ENCODE measurements at regions not wholly inside any gene's neighbourhood (a gene's known extent, or its start where the extent isn't known, plus 50 kb on each side); places are given as distances from the start of the nearest gene placed in this dataset.

- no peak overlapping the region for H3K9ac ChIP-seq (ENCODE audit: low read length)
- no peaks in the 10 kb centered on the region for H4K20me1 ChIP-seq (ENCODE audit: low read depth, low read length)
- no peak overlapping the region for H3K4me2 ChIP-seq (ENCODE audit: low read depth, low read length, poor library complexity, severe bottlenecking)
- no peaks in the 10 kb centered on the region for H3K9me2 ChIP-seq (replicated peaks; ENCODE audit: insufficient read depth, low read length)
- H3F3A ChIP-seq (ENCODE audit: insufficient read depth) = no peaks in the 10 kb centered on the region
- H3K27me3 ChIP-seq (ENCODE audit: low read length) = 0 out of 2 replicates have a peak, but pooled peaks cover 5% of the 10 kb centered on the region
- H3K36me3 ChIP-seq (ENCODE audit: low read length) = no peaks in the 10 kb centered on the region
- TF ChIP-seq, protein P1, sequence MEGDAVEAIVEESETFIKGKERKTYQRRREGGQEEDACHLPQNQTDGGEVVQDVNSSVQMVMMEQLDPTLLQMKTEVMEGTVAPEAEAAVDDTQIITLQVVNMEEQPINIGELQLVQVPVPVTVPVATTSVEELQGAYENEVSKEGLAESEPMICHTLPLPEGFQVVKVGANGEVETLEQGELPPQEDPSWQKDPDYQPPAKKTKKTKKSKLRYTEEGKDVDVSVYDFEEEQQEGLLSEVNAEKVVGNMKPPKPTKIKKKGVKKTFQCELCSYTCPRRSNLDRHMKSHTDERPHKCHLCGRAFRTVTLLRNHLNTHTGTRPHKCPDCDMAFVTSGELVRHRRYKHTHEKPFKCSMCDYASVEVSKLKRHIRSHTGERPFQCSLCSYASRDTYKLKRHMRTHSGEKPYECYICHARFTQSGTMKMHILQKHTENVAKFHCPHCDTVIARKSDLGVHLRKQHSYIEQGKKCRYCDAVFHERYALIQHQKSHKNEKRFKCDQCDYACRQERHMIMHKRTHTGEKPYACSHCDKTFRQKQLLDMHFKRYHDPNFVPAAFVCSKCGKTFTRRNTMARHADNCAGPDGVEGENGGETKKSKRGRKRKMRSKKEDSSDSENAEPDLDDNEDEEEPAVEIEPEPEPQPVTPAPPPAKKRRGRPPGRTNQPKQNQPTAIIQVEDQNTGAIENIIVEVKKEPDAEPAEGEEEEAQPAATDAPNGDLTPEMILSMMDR (IDR thresholded peaks at IDR 0.05; ENCODE audit: insufficient read depth, low read length, poor library complexity, severe bottlenecking) = no peak
- TF ChIP-seq EZH2phosphoT487 (conservative IDR thresholded peaks at IDR 0.05; ENCODE audit: low read length) = no peak
- no peaks in the 10 kb centered on the region for H3K9me3 ChIP-seq (ENCODE audit: insufficient read depth, low read length)
- H2AFZ ChIP-seq (ENCODE audit: low read depth, low read length, severe bottlenecking) = no peak overlapping the region
- H3K27ac ChIP-seq (ENCODE audit: low read depth, low read length) = no peak overlapping the region
- H3K4me3 ChIP-seq (ENCODE audit: insufficient read depth, low read length, poor library complexity, severe bottlenecking) = no peak overlapping the region
- no peaks in the 10 kb centered on the region for H3K79me2 ChIP-seq (ENCODE audit: insufficient read depth, low read length)
Measured at GRCh38 chr18:49666045-49666775, 104.4 kb downstream of the LIPG start.

DNA sequence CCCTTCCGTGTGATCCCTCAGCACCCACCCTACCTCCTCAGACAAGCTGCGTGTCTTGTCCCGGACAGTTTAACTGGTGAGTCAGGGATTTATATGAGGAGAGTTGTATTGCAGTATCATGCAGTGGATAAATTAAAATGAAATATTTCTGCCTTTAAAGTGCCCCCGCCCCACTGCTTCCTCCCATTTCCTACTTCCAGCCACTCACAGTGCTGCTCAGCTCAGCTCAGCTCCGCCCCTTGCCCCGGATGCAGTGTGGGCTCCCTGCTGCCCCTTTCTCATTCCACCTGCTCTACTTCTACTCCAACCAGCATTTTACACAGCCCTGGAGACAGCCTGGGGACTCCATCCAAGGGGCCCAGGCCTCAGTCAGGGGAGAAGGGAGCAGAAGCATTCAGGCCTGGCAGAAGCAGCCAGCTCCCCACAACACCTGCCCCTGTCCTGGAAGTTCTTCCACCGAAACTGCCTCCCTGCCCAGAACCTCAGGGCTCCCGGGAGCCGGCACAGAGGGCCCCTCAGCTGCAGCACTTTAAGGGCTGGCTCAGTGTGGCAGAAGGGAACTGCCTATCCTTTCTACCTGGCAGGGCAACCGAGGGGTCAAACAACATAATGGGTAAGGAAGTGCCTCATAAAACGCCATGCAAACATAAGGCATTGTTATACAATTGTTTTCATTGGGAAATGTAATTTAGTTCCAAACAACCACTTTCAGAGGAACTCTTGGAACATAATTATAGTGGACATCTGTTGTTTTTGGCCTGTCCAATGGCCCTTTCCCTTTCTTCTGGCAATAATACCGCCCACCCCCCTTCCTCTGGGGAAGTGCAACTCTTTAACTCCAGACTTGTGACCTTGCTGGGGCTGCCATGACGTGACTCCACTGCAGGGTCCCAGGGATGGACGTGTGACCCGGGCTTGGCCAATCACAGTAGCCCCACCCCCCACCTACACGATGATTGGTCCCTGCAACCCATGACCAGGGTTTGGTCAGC is 102.3 kb downstream of the LIPG start:
- H3K27me3 ChIP-seq (ENCODE audit: low read length) = no peaks in the 10 kb centered on the region
- no peaks in the 10 kb centered on the region for H3K9me2 ChIP-seq (replicated peaks; ENCODE audit: insufficient read depth, low read length)
- H3K9me3 ChIP-seq (ENCODE audit: insufficient read depth, low read length) = no peaks in the 10 kb centered on the region
- no peaks in the 10 kb centered on the region for H4K20me1 ChIP-seq (ENCODE audit: low read depth, low read length)
- no peaks in the 10 kb centered on the region for H3K79me2 ChIP-seq (ENCODE audit: insufficient read depth, low read length)
- no peak overlapping the region for H2AFZ ChIP-seq (ENCODE audit: low read depth, low read length, severe bottlenecking)
- no peak overlapping the region for H3K4me3 ChIP-seq (ENCODE audit: insufficient read depth, low read length, poor library complexity, severe bottlenecking)
- H3K27ac ChIP-seq (ENCODE audit: low read depth, low read length) = no peak overlapping the region
- H3K4me2 ChIP-seq (ENCODE audit: low read depth, low read length, poor library complexity, severe bottlenecking) = no peak overlapping the region
- H3F3A ChIP-seq (ENCODE audit: insufficient read depth) = no peaks in the 10 kb centered on the region
- no peaks in the 10 kb centered on the region for H3K36me3 ChIP-seq (ENCODE audit: low read length)
- H3K9ac ChIP-seq (ENCODE audit: low read length) = no peak overlapping the region
- no peak for TF ChIP-seq EZH2phosphoT487 (conservative IDR thresholded peaks at IDR 0.05; ENCODE audit: low read length)
- TF ChIP-seq, protein P1 (IDR thresholded peaks at IDR 0.05; ENCODE audit: insufficient read depth, low read length, poor library complexity, severe bottlenecking) = no peak

DNA sequence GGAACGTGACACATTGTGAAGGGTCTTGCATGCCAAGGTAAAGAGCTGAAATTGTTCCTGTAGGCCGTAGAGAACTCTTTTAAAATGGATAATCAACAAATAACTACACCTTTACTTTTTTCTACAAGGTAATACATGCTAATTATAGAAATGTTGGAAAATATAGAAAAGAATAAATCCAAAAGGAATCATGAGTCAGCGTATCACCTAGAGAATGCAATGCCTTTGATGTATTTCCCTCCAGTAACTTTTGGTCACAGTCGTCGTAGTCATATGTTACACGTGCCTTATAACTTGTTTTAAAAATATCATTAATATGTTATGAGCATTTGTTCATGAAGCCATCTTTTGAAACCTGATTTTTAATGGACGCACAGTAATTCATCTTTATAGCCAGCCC is 100.6 kb downstream of the LIPG start:
- no peaks in the 10 kb centered on the region for H3K36me3 ChIP-seq (ENCODE audit: low read length)
- no peak overlapping the region for H3K27ac ChIP-seq (ENCODE audit: low read depth, low read length)
- TF ChIP-seq, protein P1 (IDR thresholded peaks at IDR 0.05; ENCODE audit: insufficient read depth, low read length, poor library complexity, severe bottlenecking) = no peak
- TF ChIP-seq EZH2phosphoT487 (conservative IDR thresholded peaks at IDR 0.05; ENCODE audit: low read length) = no peak
- no peak overlapping the region for H2AFZ ChIP-seq (ENCODE audit: low read depth, low read length, severe bottlenecking)
- no peaks in the 10 kb centered on the region for H3K9me2 ChIP-seq (replicated peaks; ENCODE audit: insufficient read depth, low read length)
- no peaks in the 10 kb centered on the region for H3K9me3 ChIP-seq (ENCODE audit: insufficient read depth, low read length)
- no peaks in the 10 kb centered on the region for H3F3A ChIP-seq (ENCODE audit: insufficient read depth)
- H3K79me2 ChIP-seq (ENCODE audit: insufficient read depth, low read length) = no peaks in the 10 kb centered on the region
- no peak overlapping the region for H3K9ac ChIP-seq (ENCODE audit: low read length)
- no peak overlapping the region for H3K4me2 ChIP-seq (ENCODE audit: low read depth, low read length, poor library complexity, severe bottlenecking)
- no peaks in the 10 kb centered on the region for H3K27me3 ChIP-seq (ENCODE audit: low read length)
- H4K20me1 ChIP-seq (ENCODE audit: low read depth, low read length) = no peaks in the 10 kb centered on the region
- no peak overlapping the region for H3K4me3 ChIP-seq (ENCODE audit: insufficient read depth, low read length, poor library complexity, severe bottlenecking)

Measured in SU-DHL-6 (cell line).